Testis (tissue), 2 donors: ENCODE measurements at regions not wholly inside any gene's neighbourhood (a gene's known extent, or its start where the extent isn't known, plus 50 kb on each side); places are given as distances from the start of the nearest gene placed in this dataset.

Experiments
- POLR2A ChIP-seq: fragments of 450-650 bp; IDR thresholded peaks from one replicate; pipeline ENCODE4 v1.6.1; 2017; ENCODE audit warnings: antibody characterized with exemption, mild to moderate bottlenecking, moderate library complexity
- TF ChIP-seq, protein P1 (sequence below), 3 experiments: fragments of 450-650 bp in 2 of 3; fragments of 200-600 bp in 1 of 3; sonication (generic) in 1 of 3; IDR thresholded peaks; one replicate each; pipeline ENCODE4 v1.5.1; 2016 to 2019; ENCODE audit warnings: antibody characterized with exemption in 3 of 3, mild to moderate bottlenecking in 2 of 3, moderate library complexity in 1 of 3

DNA sequence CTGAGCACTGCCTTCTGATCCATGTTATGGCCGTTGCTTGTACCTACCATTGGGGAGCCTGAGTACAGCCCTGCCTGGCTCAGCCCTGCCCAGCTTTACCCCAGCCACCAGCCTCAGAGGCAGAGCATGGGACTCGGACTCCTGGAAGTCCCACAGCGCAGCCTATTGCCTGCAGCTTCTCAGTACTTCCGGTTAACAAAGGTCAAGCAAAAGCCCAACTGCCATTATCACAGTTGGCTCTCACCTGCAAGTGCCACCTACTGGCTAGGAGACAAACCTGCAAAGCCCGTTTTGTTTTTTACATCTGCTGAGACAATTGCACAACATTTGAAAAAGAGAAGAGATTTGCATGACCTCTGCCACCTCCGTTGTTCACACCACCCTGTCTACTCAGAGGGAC lies 1081.7 kb downstream of the NAALADL2 start:
- no peak for TF ChIP-seq POLR2A
- TF ChIP-seq, protein P1, sequence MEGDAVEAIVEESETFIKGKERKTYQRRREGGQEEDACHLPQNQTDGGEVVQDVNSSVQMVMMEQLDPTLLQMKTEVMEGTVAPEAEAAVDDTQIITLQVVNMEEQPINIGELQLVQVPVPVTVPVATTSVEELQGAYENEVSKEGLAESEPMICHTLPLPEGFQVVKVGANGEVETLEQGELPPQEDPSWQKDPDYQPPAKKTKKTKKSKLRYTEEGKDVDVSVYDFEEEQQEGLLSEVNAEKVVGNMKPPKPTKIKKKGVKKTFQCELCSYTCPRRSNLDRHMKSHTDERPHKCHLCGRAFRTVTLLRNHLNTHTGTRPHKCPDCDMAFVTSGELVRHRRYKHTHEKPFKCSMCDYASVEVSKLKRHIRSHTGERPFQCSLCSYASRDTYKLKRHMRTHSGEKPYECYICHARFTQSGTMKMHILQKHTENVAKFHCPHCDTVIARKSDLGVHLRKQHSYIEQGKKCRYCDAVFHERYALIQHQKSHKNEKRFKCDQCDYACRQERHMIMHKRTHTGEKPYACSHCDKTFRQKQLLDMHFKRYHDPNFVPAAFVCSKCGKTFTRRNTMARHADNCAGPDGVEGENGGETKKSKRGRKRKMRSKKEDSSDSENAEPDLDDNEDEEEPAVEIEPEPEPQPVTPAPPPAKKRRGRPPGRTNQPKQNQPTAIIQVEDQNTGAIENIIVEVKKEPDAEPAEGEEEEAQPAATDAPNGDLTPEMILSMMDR (IDR thresholded peaks at IDR 0.05) = peak in 1 of 3 experiments; percentile 7
